Adrenal gland (tissue), 5 donors: ENCODE measurements at regions not wholly inside any gene's neighbourhood (a gene's known extent, or its start where the extent isn't known, plus 50 kb on each side); places are given as distances from the start of the nearest gene placed in this dataset.

Source experiments
- POLR2A ChIP-seq, 2 donors: fragments of 450-650 bp; IDR thresholded peaks; one replicate each; pipeline ENCODE4 v1.6.1; 2017; ENCODE audit warnings: antibody characterized with exemption in 2 of 2, mild to moderate bottlenecking in 2 of 2, moderate library complexity in 1 of 2
- TF ChIP-seq, protein P1 (sequence below), 6 experiments: fragments of 450-650 bp in 4 of 6; fragments of 200-600 bp in 2 of 6; sonication (generic) in 1 of 6; IDR thresholded peaks; 1 replicate in 5 of 6; 2 replicates in 1 of 6; pipeline versions ENCODE4 v1.5.1 to v1.8.0; 2016 to 2021; ENCODE audit warnings: antibody characterized with exemption in 6 of 6, mild to moderate bottlenecking in 2 of 6, moderate library complexity in 1 of 6
- donor health status: DM: no; HTN: no; CAD: no.

DNA sequence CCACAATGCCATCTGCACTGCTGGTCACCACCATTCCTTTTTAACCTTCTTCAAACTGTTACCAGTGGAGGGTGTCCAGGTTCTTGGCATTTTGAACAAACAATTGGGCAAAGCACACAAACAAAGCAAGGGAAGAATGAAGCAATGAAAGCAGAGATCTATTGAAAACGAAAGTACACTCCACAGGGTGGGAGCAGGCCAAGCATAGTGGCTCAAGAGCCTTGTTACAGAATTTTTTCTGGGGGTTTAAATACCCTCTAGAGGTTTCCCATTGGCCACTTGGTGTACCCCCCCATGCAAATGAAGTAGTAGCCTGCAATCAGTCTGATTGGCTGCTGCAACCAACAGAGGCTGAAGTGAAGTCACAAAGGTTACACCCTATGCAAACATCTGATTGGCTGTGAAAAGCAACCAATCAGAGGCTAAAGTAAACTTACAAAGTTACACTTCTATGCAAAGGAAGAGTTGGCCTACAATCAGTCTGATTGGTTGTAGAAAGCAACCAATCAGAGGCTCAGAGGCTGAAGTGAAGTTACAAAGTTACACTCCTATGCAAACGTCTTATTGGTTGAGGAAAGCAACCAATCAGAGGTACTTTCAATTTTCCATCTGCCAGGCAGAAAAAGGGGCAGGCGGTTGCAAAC is 103.2 kb upstream of the WAC start:
- no peak for TF ChIP-seq POLR2A (IDR thresholded peaks at IDR 0.05)
- TF ChIP-seq, protein P1, sequence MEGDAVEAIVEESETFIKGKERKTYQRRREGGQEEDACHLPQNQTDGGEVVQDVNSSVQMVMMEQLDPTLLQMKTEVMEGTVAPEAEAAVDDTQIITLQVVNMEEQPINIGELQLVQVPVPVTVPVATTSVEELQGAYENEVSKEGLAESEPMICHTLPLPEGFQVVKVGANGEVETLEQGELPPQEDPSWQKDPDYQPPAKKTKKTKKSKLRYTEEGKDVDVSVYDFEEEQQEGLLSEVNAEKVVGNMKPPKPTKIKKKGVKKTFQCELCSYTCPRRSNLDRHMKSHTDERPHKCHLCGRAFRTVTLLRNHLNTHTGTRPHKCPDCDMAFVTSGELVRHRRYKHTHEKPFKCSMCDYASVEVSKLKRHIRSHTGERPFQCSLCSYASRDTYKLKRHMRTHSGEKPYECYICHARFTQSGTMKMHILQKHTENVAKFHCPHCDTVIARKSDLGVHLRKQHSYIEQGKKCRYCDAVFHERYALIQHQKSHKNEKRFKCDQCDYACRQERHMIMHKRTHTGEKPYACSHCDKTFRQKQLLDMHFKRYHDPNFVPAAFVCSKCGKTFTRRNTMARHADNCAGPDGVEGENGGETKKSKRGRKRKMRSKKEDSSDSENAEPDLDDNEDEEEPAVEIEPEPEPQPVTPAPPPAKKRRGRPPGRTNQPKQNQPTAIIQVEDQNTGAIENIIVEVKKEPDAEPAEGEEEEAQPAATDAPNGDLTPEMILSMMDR (IDR thresholded peaks at IDR 0.05) = no peak
